ENCODE measurements at regions not wholly inside any gene's neighbourhood (a gene's known extent, or its start where the extent isn't known, plus 50 kb on each side); places are given as distances from the start of the nearest gene placed in this dataset.

- FAIRE-seq (no peak), DNase-seq (ENCODE audit: low read depth, low spot score) (no peak)
- Histone ChIP-seq H3K9me1 (ENCODE audit: control insufficient read depth, extremely low read depth, insufficient read depth, low read length) (no peaks in the 10 kb centered on the region), H3K27ac (ENCODE audit: control insufficient read depth, insufficient read depth, low read length) (no peak overlapping the region), H3K4me2 (ENCODE audit: control insufficient read depth, extremely low read depth, insufficient read depth, low read depth, low read length) (no peak overlapping the region), H3K4me1 (ENCODE audit: control insufficient read depth, extremely low read depth, insufficient read depth, low read length) (no peaks in the 10 kb centered on the region), H3K9ac (ENCODE audit: control insufficient read depth, extremely low read depth, insufficient read depth, low read length) (no peak overlapping the region), H3K36me3 (ENCODE audit: control insufficient read depth in 2 of 2, extremely low read depth in 1 of 2, insufficient read depth in 2 of 2, low read length in 2 of 2) (no peaks in the 10 kb centered on the region), H3K79me2 (ENCODE audit: control insufficient read depth, insufficient read depth, low read length) (no peaks in the 10 kb centered on the region), H2AFZ (ENCODE audit: control insufficient read depth, low read length) (no peak overlapping the region), H4K20me1 (ENCODE audit: control insufficient read depth, extremely low read depth, insufficient read depth, low read length) (no peaks in the 10 kb centered on the region), H3K9me3 (ENCODE audit: control insufficient read depth, low read depth, low read length) (no peaks in the 10 kb centered on the region), H3K27me3 (ENCODE audit: control insufficient read depth, extremely low read depth, insufficient read depth, low read length) (peaks cover 20% of the 10 kb centered on the region), H3K4me3 (ENCODE audit: control insufficient read depth in 2 of 3, extremely low read depth in 1 of 3, insufficient read depth in 2 of 3, low read depth in 1 of 3, low read length in 3 of 3) (no peak overlapping the region)
- dilution Hi-C loops (cut with MboI; ENCODE audit: extremely low pct_ligation_motif_present, low sequenced_read_pairs): no loop called here
- no peak for TF ChIP-seq CTCF (optimal IDR thresholded peaks at IDR 0.05 in 1 of 3, IDR thresholded peaks at IDR 0.05 in 1 of 3, conservative IDR thresholded peaks at IDR 0.05 in 1 of 3; ENCODE audit: extremely low read depth in 1 of 3, insufficient read depth in 2 of 3, low read length in 3 of 3)
- TF ChIP-seq EZH2 (IDR thresholded peaks at IDR 0.05; ENCODE audit: low read length): no peak
These were observed 151.5 kb upstream of the LRFN2 start for GRCh38 chr6:40738551-40739193.

DNA sequence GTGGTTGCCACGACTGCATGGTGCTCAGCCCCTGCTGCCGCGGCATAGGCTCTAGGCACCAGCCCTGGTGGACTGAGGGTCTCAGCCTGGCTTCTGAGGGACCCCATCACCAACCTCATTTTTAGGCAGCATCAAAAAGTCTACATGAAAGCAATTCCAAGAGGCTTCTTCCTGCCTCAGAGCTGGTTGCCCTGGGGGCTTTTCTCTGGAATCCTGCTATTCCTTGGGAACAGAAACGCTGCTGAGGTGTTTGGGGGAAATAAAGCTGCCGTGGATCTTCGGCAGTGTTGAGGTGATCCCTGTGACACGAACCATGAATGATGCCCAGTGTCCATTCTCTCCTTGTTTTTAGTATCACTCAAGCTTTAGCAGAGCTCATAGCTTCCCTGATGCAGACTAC, 148.4 kb upstream of the LRFN2 start:
- no peaks in the 10 kb centered on the region for H3K9me3 ChIP-seq (ENCODE audit: control insufficient read depth, low read depth, low read length)
- TF ChIP-seq CTCF (optimal IDR thresholded peaks at IDR 0.05 in 1 of 3, IDR thresholded peaks at IDR 0.05 in 1 of 3, conservative IDR thresholded peaks at IDR 0.05 in 1 of 3; ENCODE audit: extremely low read depth in 1 of 3, insufficient read depth in 2 of 3, low read length in 3 of 3): no peak
- TF ChIP-seq EZH2 (IDR thresholded peaks at IDR 0.05; ENCODE audit: low read length): no peak
- no peak overlapping the region for H3K4me3 ChIP-seq (ENCODE audit: control insufficient read depth in 2 of 3, extremely low read depth in 1 of 3, insufficient read depth in 2 of 3, low read depth in 1 of 3, low read length in 3 of 3)
- H3K4me1 ChIP-seq (ENCODE audit: control insufficient read depth, extremely low read depth, insufficient read depth, low read length): no peaks in the 10 kb centered on the region
- no peak for DNase-seq (ENCODE audit: low read depth, low spot score)
- H3K9me1 ChIP-seq (ENCODE audit: control insufficient read depth, extremely low read depth, insufficient read depth, low read length): no peaks in the 10 kb centered on the region
- H3K79me2 ChIP-seq (ENCODE audit: control insufficient read depth, insufficient read depth, low read length): no peaks in the 10 kb centered on the region
- H3K4me2 ChIP-seq (ENCODE audit: control insufficient read depth, extremely low read depth, insufficient read depth, low read depth, low read length): no peak overlapping the region
- dilution Hi-C loops (cut with MboI; ENCODE audit: extremely low pct_ligation_motif_present, low sequenced_read_pairs): no loop called here
- no peaks in the 10 kb centered on the region for H3K36me3 ChIP-seq (ENCODE audit: control insufficient read depth in 2 of 2, extremely low read depth in 1 of 2, insufficient read depth in 2 of 2, low read length in 2 of 2)
- no peaks in the 10 kb centered on the region for H4K20me1 ChIP-seq (ENCODE audit: control insufficient read depth, extremely low read depth, insufficient read depth, low read length)
- H3K9ac ChIP-seq (ENCODE audit: control insufficient read depth, extremely low read depth, insufficient read depth, low read length): no peak overlapping the region
- FAIRE-seq: no peak
- no peak overlapping the region for H2AFZ ChIP-seq (ENCODE audit: control insufficient read depth, low read length)
- peaks cover 19% of the 10 kb centered on the region for H3K27me3 ChIP-seq (ENCODE audit: control insufficient read depth, extremely low read depth, insufficient read depth, low read length)
- no peak overlapping the region for H3K27ac ChIP-seq (ENCODE audit: control insufficient read depth, insufficient read depth, low read length)
